ENCODE measurements at regions not wholly inside any gene's neighbourhood (a gene's known extent, or its start where the extent isn't known, plus 50 kb on each side); places are given as distances from the start of the nearest gene placed in this dataset.
A peak's percentile ranks its signal among the peaks of the same experiment; 100 is the strongest.

GRCh38 chr7:79973455-79973854, 161.2 kb upstream of the GNAI1 start:
- H3K4me3 ChIP-seq (ENCODE audit: low read length) = no peak overlapping the region
- no peak for DNase-seq (ENCODE audit: low read depth)
- TF ChIP-seq CTCF (conservative IDR thresholded peaks at IDR 0.05; ENCODE audit: low read depth, low read length) = no peak

- no peak for DNase-seq (ENCODE audit: low read depth)
- TF ChIP-seq CTCF (conservative IDR thresholded peaks at IDR 0.05; ENCODE audit: low read depth, low read length) = no peak
- H3K4me3 ChIP-seq (ENCODE audit: low read length) = no peak overlapping the region
Measured at GRCh38 chr7:79971058-79971457, 163.6 kb upstream of the GNAI1 start.

- no peak for TF ChIP-seq CTCF (conservative IDR thresholded peaks at IDR 0.05; ENCODE audit: low read depth, low read length)
- DNase-seq (ENCODE audit: low read depth) = no peak
- no peak overlapping the region for H3K4me3 ChIP-seq (ENCODE audit: low read length)
Measured at GRCh38 chr7:79968894-79969293, 165.7 kb upstream of the GNAI1 start.

- peak; percentile 51 for DNase-seq (ENCODE audit: low read depth)
- no peak overlapping the region for H3K4me3 ChIP-seq (ENCODE audit: low read length)
- TF ChIP-seq CTCF (conservative IDR thresholded peaks at IDR 0.05; ENCODE audit: low read depth, low read length) = no peak
Measured at GRCh38 chr7:79968077-79968648, 166.5 kb upstream of the GNAI1 start.

GRCh38 chr7:79965946-79966345, 168.7 kb upstream of the GNAI1 start:
- no peak for DNase-seq (ENCODE audit: low read depth)
- TF ChIP-seq CTCF (conservative IDR thresholded peaks at IDR 0.05; ENCODE audit: low read depth, low read length) = no peak
- H3K4me3 ChIP-seq (ENCODE audit: low read length) = no peak overlapping the region

GRCh38 chr7:79964463-79964862, 170.2 kb upstream of the GNAI1 start:
- no peak for TF ChIP-seq CTCF (conservative IDR thresholded peaks at IDR 0.05; ENCODE audit: low read depth, low read length)
- H3K4me3 ChIP-seq (ENCODE audit: low read length) = no peak overlapping the region
- DNase-seq (ENCODE audit: low read depth) = no peak

- DNase-seq (ENCODE audit: low read depth) = no peak
Measured at GRCh38 chr7:79953130-79953529, 181.5 kb upstream of the GNAI1 start.

More at GRCh38 chr7:79953130-79953529, 181.5 kb upstream of the GNAI1 start:
- no peak overlapping the region for H3K4me3 ChIP-seq (ENCODE audit: low read length)
- TF ChIP-seq CTCF (conservative IDR thresholded peaks at IDR 0.05; ENCODE audit: low read depth, low read length) = no peak
